ENCODE measurements at regions not wholly inside any gene's neighbourhood (a gene's known extent, or its start where the extent isn't known, plus 50 kb on each side); places are given as distances from the start of the nearest gene placed in this dataset.

- DNase-seq = no peak
These were observed 314.1 kb downstream of the CTTN start for GRCh38 chr11:70712471-70712870.

GRCh38 chr11:70713086-70713835 is 314.9 kb downstream of the CTTN start:
- no peak for DNase-seq

GRCh38 chr11:70713988-70714665 is 315.8 kb downstream of the CTTN start:
- no peak for DNase-seq

GRCh38 chr11:70715166-70715951 is 317.0 kb downstream of the CTTN start:
- no peak for DNase-seq

GRCh38 chr11:70716216-70716615 is 317.9 kb downstream of the CTTN start:
- no peak for DNase-seq

- DNase-seq = no peak
These were observed 318.9 kb downstream of the CTTN start for GRCh38 chr11:70716986-70717775.

- no peak for DNase-seq
These were observed 319.7 kb downstream of the CTTN start for GRCh38 chr11:70717936-70718595.

- DNase-seq = no peak
These were observed 321.2 kb downstream of the CTTN start for GRCh38 chr11:70719516-70719915.

GRCh38 chr11:70720281-70720680 is 322.0 kb downstream of the CTTN start:
- no peak for DNase-seq

- DNase-seq = no peak
These were observed 322.7 kb downstream of the CTTN start for GRCh38 chr11:70721006-70721405.

- no peak for DNase-seq
These were observed 326.9 kb downstream of the CTTN start for GRCh38 chr11:70725278-70725677.

- DNase-seq = no peak
These were observed 327.4 kb downstream of the CTTN start for GRCh38 chr11:70725739-70726138.

- DNase-seq = no peak
These were observed 328.7 kb downstream of the CTTN start for GRCh38 chr11:70727021-70727420.

GRCh38 chr11:70727899-70728620 is 329.7 kb downstream of the CTTN start:
- peak; percentile 87 for DNase-seq

GRCh38 chr11:70729949-70730348 is 331.6 kb downstream of the CTTN start:
- peak; percentile 22 for DNase-seq

- no peak for DNase-seq
These were observed 332.1 kb downstream of the CTTN start for GRCh38 chr11:70730411-70730810.

GRCh38 chr11:70731271-70732022 is 333.1 kb downstream of the CTTN start:
- no peak for DNase-seq

- no peak for DNase-seq
These were observed 333.9 kb downstream of the CTTN start for GRCh38 chr11:70732023-70732880.

- DNase-seq = no peak
These were observed 334.5 kb downstream of the CTTN start for GRCh38 chr11:70732881-70733196.

Measured in NCI-H146 (cell line).